Suprapubic skin (tissue), 3 donors: ENCODE measurements at regions not wholly inside any gene's neighbourhood (a gene's known extent, or its start where the extent isn't known, plus 50 kb on each side); places are given as distances from the start of the nearest gene placed in this dataset.

Experiments
- CTCF ChIP-seq, 2 donors: fragments of 200-600 bp in 1 of 2; fragments of 450-650 bp in 1 of 2; sonication (generic) in 1 of 2; IDR thresholded peaks; one replicate each; pipeline ENCODE4 v1.5.1; 2016 to 2019; ENCODE audit warnings: antibody characterized with exemption in 2 of 2, mild to moderate bottlenecking in 1 of 2, moderate library complexity in 1 of 2
- EP300 ChIP-seq: sonication (generic); formaldehyde crosslinking; IDR thresholded peaks from one replicate; pipeline ENCODE4 v1.6.1; 2017; ENCODE audit warnings: antibody characterized with exemption
- POLR2A ChIP-seq, 2 donors: fragments of 450-650 bp; IDR thresholded peaks; one replicate each; pipeline ENCODE4 v1.6.1; 2017; ENCODE audit warnings: antibody characterized with exemption in 2 of 2, mild to moderate bottlenecking in 2 of 2, moderate library complexity in 2 of 2

DNA sequence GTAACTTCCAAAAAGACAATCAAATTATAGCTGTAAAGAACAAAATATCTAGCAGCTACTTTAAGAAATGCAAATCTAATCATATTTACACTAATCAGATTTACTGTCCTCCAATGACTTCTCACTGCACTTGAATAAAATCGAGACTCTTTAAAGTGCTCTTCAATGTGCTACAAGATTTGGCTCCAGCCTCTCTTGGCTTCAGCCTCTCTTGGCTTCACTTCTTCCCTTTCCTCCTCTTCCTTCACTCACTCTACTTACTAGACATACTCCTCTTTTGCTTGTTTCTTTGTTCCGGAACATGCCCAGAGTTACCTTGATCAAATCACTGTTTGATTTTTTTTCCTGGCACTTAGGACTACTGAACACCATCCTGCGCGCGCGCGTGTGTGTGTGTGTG is 495.4 kb downstream of the LMO7 start:
- TF ChIP-seq EP300 (no peak), CTCF (IDR thresholded peaks at IDR 0.05) (no peak), POLR2A (IDR thresholded peaks at IDR 0.05) (no peak)
